Left lung (tissue), 4 donors: ENCODE measurements at regions not wholly inside any gene's neighbourhood (a gene's known extent, or its start where the extent isn't known, plus 50 kb on each side); places are given as distances from the start of the nearest gene placed in this dataset.

Experiments used
- ATAC-seq: fragments of 200-7000 bp; cut with Tn5 transposase; one replicate; pipeline ENCODE4 v1.9.1; 2020; ENCODE audit warnings: moderate library complexity
- DNase-seq, 4 donors: peaks; one replicate each; pipeline ENCODE4 v3.0.0-alpha.2; 2013 to 2020
- H3K27ac ChIP-seq, 2 donors: fragments of 200-600 bp; sonication (generic) in 1 of 2; one replicate each; pipeline versions ENCODE4 v1.5.0 to v1.8.0; 2020 to 2021
- H3K27me3 ChIP-seq, 2 donors: fragments of 200-600 bp; sonication (generic) in 1 of 2; one replicate each; pipeline versions ENCODE4 v1.5.0 to v1.8.0; 2020 to 2021
- H3K36me3 ChIP-seq, 2 donors: fragments of 200-600 bp; sonication (generic) in 1 of 2; one replicate each; pipeline versions ENCODE4 v1.5.0 to v1.8.0; 2020 to 2021
- H3K4me1 ChIP-seq, 2 donors: fragments of 200-600 bp; one replicate each; pipeline ENCODE4 v1.8.0; 2021
- H3K4me3 ChIP-seq, 2 donors: fragments of 200-600 bp; sonication (generic) in 1 of 2; one replicate each; pipeline versions ENCODE4 v1.5.0 to v1.8.0; 2020 to 2021; ENCODE audit warnings: mild to moderate bottlenecking in 1 of 2
- H3K9me3 ChIP-seq, 2 donors: fragments of 200-600 bp; sonication (generic) in 1 of 2; one replicate each; pipeline versions ENCODE4 v1.5.0 to v1.8.0; 2020 to 2021
- intact Hi-C, 2 donors: fragments of 100-400 bp; cut with DNase I; formaldehyde crosslinking; loops; one replicate each; pipeline versions ENCODE4 v1.11.2 to v1.14.2; 2022
- TF ChIP-seq, protein P1 (sequence below), 2 donors: fragments of 200-600 bp; sonication (generic) in 1 of 2; IDR thresholded peaks; one replicate each; pipeline versions ENCODE4 v1.5.0 to v1.8.0; 2021; ENCODE audit warnings: antibody characterized with exemption in 2 of 2
- donor health status: DM: no; HTN: yes; CAD: no.
- donor health status: DM: no; HTN: no; CAD: no.

DNA sequence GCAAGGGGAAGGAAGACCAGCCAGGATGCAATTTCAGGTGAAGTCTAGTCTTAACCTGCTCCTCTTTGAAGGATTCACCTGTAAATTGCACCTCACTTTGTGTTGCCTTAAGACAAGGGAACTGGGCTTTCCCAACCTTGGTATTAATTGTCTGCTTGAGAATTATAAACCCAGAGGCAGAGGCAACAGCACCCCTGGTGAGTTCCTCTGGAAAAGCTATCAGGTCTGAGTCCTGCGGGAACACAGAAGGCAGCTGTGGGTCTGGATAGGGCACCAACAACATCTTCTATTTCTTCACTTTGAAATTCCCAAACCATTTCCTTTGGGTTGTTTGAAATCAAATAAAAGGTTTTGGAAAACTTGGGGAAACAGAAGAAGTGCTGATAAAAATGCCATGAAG is 109.2 kb upstream of the NPY2R start:
- TF ChIP-seq, protein P1, sequence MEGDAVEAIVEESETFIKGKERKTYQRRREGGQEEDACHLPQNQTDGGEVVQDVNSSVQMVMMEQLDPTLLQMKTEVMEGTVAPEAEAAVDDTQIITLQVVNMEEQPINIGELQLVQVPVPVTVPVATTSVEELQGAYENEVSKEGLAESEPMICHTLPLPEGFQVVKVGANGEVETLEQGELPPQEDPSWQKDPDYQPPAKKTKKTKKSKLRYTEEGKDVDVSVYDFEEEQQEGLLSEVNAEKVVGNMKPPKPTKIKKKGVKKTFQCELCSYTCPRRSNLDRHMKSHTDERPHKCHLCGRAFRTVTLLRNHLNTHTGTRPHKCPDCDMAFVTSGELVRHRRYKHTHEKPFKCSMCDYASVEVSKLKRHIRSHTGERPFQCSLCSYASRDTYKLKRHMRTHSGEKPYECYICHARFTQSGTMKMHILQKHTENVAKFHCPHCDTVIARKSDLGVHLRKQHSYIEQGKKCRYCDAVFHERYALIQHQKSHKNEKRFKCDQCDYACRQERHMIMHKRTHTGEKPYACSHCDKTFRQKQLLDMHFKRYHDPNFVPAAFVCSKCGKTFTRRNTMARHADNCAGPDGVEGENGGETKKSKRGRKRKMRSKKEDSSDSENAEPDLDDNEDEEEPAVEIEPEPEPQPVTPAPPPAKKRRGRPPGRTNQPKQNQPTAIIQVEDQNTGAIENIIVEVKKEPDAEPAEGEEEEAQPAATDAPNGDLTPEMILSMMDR (IDR thresholded peaks at IDR 0.05): no peak
- Histone ChIP-seq H3K4me3 (no peak overlapping the region), H3K36me3 (no peaks in the 10 kb centered on the region), H3K9me3 (no peaks in the 10 kb centered on the region), H3K27me3 (no peaks in the 10 kb centered on the region), H3K4me1 (no peaks in the 10 kb centered on the region), H3K27ac (no peak overlapping the region)
- DNase-seq: no peak
- ATAC-seq: no peak
- intact Hi-C loops: no loop called here

DNA sequence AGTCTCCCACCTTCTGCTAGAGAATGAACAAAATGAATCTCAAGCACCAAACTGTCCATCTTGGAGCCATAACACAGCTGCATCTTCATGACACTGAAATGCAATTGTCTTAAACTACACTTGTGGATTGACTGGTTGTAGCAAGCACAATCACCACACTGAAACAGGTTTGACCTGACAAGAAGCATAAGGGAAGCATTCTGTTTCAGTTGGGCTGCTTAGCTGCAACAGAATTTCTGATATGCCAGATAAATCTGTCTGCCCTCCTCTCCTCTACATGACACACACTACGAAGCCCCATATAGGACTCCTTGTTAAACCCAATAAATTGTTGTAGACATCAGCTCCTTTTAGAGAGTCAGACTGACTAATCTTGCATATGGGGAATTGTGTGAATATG is 101.8 kb upstream of the NPY2R start:
- intact Hi-C loops: no loop called here
- no peaks in the 10 kb centered on the region for H3K27me3 ChIP-seq
- TF ChIP-seq, protein P1 (IDR thresholded peaks at IDR 0.05): no peak
- no peaks in the 10 kb centered on the region for H3K9me3 ChIP-seq
- H3K36me3 ChIP-seq: no peaks in the 10 kb centered on the region
- no peak overlapping the region for H3K27ac ChIP-seq
- ATAC-seq: no peak
- DNase-seq: no peak
- H3K4me3 ChIP-seq: no peak overlapping the region
- H3K4me1 ChIP-seq: no peaks in the 10 kb centered on the region

DNA sequence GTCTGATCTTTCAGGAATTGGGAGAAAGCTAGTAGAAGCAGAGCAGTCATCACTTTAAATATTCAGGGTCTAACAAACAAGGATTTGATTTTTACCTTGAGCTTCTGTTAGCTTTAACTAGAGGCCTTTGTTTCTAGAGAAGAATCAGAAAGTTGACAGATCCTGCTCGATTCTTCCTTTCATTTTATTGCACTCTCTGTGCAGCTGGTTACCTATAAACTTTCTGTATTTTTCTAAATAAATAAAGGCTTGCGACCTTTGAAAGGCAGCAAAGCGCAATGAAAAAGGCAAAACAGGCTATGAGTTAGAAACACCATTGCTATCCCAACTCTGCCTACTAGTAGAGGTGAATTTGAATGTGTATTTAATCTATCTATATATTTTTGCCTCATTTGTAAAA is 101.4 kb upstream of the NPY2R start:
- DNase-seq (no peak), ATAC-seq (no peak)
- no peaks in the 10 kb centered on the region for H3K9me3 ChIP-seq
- no peaks in the 10 kb centered on the region for H3K4me1 ChIP-seq
- no peak overlapping the region for H3K27ac ChIP-seq
- intact Hi-C loops: no loop called here
- TF ChIP-seq, protein P1 (IDR thresholded peaks at IDR 0.05): no peak
- H3K36me3 ChIP-seq: no peaks in the 10 kb centered on the region
- no peaks in the 10 kb centered on the region for H3K27me3 ChIP-seq
- H3K4me3 ChIP-seq: no peak overlapping the region

DNA sequence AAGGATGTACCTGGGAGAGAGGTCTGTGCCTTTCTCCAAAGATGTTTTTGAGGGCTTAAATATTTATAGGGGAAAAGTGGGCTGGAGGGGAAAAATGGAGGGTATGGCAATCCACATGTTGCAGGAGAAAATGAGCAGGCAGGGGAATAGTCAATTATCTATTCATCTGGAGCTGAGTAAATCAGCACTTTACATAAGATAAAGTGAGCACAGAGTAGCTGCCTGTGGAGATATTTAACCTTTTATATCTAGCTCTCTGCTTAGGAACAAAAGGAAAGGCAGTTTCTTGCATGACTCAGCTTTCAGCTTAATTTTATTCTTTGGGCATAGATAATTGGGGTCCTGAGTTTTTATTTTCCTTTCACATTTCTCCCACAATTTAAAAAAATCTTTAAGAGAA is 93.6 kb upstream of the NPY2R start:
- Histone ChIP-seq H3K4me3 (no peak overlapping the region), H3K36me3 (no peaks in the 10 kb centered on the region), H3K4me1 (no peaks in the 10 kb centered on the region), H3K9me3 (no peaks in the 10 kb centered on the region), H3K27ac (no peak overlapping the region), H3K27me3 (no peaks in the 10 kb centered on the region)
- ATAC-seq: no peak
- no peak for DNase-seq
- TF ChIP-seq, protein P1 (IDR thresholded peaks at IDR 0.05): no peak
- intact Hi-C loops: no loop called here

DNA sequence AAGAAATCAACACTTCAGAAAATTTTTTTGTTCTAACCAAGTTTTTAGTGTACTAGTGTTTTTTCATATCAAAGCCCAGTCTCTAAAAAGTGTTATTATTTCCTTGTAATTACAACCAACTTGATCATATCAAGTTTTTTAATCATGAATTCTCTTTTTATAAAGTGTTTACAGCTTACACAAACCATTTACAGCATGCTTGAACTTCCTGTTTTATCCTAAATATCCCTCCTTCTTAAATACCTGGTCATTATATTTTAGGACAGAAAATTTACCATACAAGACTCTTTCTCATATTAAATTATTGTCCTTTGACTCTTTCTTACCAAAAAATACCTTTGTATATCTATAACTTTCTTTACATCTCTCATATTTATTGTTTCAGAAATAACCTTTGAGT is 89.4 kb upstream of the NPY2R start:
- Histone ChIP-seq H3K27ac (no peak overlapping the region), H3K4me3 (no peak overlapping the region), H3K9me3 (no peaks in the 10 kb centered on the region), H3K4me1 (no peaks in the 10 kb centered on the region), H3K36me3 (no peaks in the 10 kb centered on the region), H3K27me3 (no peaks in the 10 kb centered on the region)
- DNase-seq (no peak), ATAC-seq (no peak)
- TF ChIP-seq, protein P1 (IDR thresholded peaks at IDR 0.05): no peak
- intact Hi-C loops: no loop called here
